ENCODE measurements at regions not wholly inside any gene's neighbourhood (a gene's known extent, or its start where the extent isn't known, plus 50 kb on each side); places are given as distances from the start of the nearest gene placed in this dataset.

DNA sequence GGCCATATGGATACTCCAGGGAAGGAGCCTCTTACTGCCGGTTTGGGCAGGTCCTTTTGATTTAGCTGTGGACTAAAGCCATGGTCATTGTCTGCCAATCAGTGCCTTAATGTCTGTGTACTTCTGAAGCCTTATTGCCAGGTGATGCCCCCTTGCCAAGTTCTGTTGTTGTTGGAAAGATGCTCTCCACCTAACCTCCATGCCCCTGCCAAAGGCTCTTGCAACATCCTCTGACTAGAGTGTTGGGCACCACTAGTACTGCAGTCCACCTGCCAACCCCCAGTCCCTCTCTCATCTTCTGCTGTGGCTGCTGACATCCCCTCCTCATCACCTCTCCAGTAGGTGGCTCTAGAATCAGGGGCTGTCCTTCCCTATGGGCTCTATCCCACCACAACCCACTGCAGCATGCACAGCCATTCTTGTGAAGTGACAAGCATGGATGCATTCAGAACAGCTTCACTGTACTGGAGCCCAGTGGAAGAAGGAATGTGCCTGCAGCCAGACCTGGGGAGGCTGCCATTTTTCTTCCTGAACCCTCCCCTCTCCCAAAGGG lies 375.3 kb upstream of the CDH5 start:
- TF ChIP-seq, protein P1, sequence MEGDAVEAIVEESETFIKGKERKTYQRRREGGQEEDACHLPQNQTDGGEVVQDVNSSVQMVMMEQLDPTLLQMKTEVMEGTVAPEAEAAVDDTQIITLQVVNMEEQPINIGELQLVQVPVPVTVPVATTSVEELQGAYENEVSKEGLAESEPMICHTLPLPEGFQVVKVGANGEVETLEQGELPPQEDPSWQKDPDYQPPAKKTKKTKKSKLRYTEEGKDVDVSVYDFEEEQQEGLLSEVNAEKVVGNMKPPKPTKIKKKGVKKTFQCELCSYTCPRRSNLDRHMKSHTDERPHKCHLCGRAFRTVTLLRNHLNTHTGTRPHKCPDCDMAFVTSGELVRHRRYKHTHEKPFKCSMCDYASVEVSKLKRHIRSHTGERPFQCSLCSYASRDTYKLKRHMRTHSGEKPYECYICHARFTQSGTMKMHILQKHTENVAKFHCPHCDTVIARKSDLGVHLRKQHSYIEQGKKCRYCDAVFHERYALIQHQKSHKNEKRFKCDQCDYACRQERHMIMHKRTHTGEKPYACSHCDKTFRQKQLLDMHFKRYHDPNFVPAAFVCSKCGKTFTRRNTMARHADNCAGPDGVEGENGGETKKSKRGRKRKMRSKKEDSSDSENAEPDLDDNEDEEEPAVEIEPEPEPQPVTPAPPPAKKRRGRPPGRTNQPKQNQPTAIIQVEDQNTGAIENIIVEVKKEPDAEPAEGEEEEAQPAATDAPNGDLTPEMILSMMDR (IDR thresholded peaks at IDR 0.05; ENCODE audit: insufficient read depth, low read length), result no peak
- TF ChIP-seq, protein P2, sequence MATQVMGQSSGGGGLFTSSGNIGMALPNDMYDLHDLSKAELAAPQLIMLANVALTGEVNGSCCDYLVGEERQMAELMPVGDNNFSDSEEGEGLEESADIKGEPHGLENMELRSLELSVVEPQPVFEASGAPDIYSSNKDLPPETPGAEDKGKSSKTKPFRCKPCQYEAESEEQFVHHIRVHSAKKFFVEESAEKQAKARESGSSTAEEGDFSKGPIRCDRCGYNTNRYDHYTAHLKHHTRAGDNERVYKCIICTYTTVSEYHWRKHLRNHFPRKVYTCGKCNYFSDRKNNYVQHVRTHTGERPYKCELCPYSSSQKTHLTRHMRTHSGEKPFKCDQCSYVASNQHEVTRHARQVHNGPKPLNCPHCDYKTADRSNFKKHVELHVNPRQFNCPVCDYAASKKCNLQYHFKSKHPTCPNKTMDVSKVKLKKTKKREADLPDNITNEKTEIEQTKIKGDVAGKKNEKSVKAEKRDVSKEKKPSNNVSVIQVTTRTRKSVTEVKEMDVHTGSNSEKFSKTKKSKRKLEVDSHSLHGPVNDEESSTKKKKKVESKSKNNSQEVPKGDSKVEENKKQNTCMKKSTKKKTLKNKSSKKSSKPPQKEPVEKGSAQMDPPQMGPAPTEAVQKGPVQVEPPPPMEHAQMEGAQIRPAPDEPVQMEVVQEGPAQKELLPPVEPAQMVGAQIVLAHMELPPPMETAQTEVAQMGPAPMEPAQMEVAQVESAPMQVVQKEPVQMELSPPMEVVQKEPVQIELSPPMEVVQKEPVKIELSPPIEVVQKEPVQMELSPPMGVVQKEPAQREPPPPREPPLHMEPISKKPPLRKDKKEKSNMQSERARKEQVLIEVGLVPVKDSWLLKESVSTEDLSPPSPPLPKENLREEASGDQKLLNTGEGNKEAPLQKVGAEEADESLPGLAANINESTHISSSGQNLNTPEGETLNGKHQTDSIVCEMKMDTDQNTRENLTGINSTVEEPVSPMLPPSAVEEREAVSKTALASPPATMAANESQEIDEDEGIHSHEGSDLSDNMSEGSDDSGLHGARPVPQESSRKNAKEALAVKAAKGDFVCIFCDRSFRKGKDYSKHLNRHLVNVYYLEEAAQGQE (IDR thresholded peaks at IDR 0.05; ENCODE audit: insufficient replicate concordance, low read depth), result no peak
- no peak for TF ChIP-seq POLR2AphosphoS5 (IDR thresholded peaks at IDR 0.05; ENCODE audit: low read depth)
